HG03469 (cell line): ENCODE measurements at regions not wholly inside any gene's neighbourhood (a gene's known extent, or its start where the extent isn't known, plus 50 kb on each side); places are given as distances from the start of the nearest gene placed in this dataset.

Experiments used
- ATAC-seq: cut with Tn5 transposase; IDR thresholded peaks from one replicate; pipeline ENCODE4 v1.9.1; 2021; ENCODE audit warnings: mild to moderate bottlenecking, moderate library complexity, moderate number of reproducible peaks; ENCODE audit not compliant: unreplicated experiment

GRCh38 chr4:136935871-136936270 is 596.4 kb downstream of the PCDH18 start:
- ATAC-seq: no peak

- ATAC-seq: no peak
Observed at GRCh38 chr4:136935305-136935704, 597.0 kb downstream of the PCDH18 start.

- no peak for ATAC-seq
Observed at GRCh38 chr4:136934601-136935000, 597.7 kb downstream of the PCDH18 start.

- no peak for ATAC-seq
Observed at GRCh38 chr4:136931781-136932180, 600.5 kb downstream of the PCDH18 start.

GRCh38 chr4:136928957-136929411 is 603.3 kb downstream of the PCDH18 start:
- ATAC-seq: no peak

GRCh38 chr4:136927172-136927571 is 605.1 kb downstream of the PCDH18 start:
- ATAC-seq: no peak

- ATAC-seq: no peak
Observed at GRCh38 chr4:136925203-136925602, 607.1 kb downstream of the PCDH18 start.

- ATAC-seq: no peak
Observed at GRCh38 chr4:136922066-136922465, 610.2 kb downstream of the PCDH18 start.

- ATAC-seq: no peak
Observed at GRCh38 chr4:136920092-136920881, 612.0 kb downstream of the PCDH18 start.

GRCh38 chr4:136918772-136919171 is 613.5 kb downstream of the PCDH18 start:
- no peak for ATAC-seq

- no peak for ATAC-seq
Observed at GRCh38 chr4:136917312-136918110, 614.8 kb downstream of the PCDH18 start.

GRCh38 chr4:136909626-136910025 is 622.7 kb downstream of the PCDH18 start:
- no peak for ATAC-seq

- no peak for ATAC-seq
Observed at GRCh38 chr4:136908122-136908521, 624.2 kb downstream of the PCDH18 start.

GRCh38 chr4:136900696-136901095 is 631.6 kb downstream of the PCDH18 start:
- ATAC-seq: no peak

GRCh38 chr4:136898590-136899248 is 633.6 kb downstream of the PCDH18 start:
- ATAC-seq: no peak

- no peak for ATAC-seq
Observed at GRCh38 chr4:136893573-136893972, 638.7 kb downstream of the PCDH18 start.

GRCh38 chr4:136881666-136882065 is 650.6 kb downstream of the PCDH18 start:
- ATAC-seq: no peak

- no peak for ATAC-seq
Observed at GRCh38 chr4:136873555-136873954, 658.7 kb downstream of the PCDH18 start.

GRCh38 chr4:136867465-136867864 is 664.8 kb downstream of the PCDH18 start:
- ATAC-seq: no peak

GRCh38 chr4:136865526-136865925 is 666.8 kb downstream of the PCDH18 start:
- ATAC-seq: no peak

- peak; percentile 90 for ATAC-seq
Observed at GRCh38 chr4:136864604-136865185, 667.6 kb downstream of the PCDH18 start.
